Activated CD4-positive, alpha-beta T cell treated with anti-CD3 and anti-CD28 coated beads, Interleukin-2, amount 10 ng/mL, durations not matched to agents 24 days and 14 days (primary cell): ENCODE measurements at regions not wholly inside any gene's neighbourhood (a gene's known extent, or its start where the extent isn't known, plus 50 kb on each side); places are given as distances from the start of the nearest gene placed in this dataset.

Experiments used
- DNase-seq: peaks from one replicate; pipeline ENCODE4 v3.0.0; 2022
- H3K27ac Mint-ChIP-seq: one replicate; pipeline ENCODE4 v1.8.0; 2022; ENCODE audit warnings: mild to moderate bottlenecking, mixed read lengths
- H3K27me3 Mint-ChIP-seq: one replicate; pipeline ENCODE4 v1.8.0; 2022; ENCODE audit warnings: mixed read lengths
- H3K36me3 Mint-ChIP-seq: one replicate; pipeline ENCODE4 v1.8.0; 2022; ENCODE audit warnings: low read depth, mild to moderate bottlenecking, mixed read lengths
- H3K4me1 Mint-ChIP-seq: one replicate; pipeline ENCODE4 v1.8.0; 2021; ENCODE audit warnings: mixed read lengths
- H3K4me3 Mint-ChIP-seq: one replicate; pipeline ENCODE4 v1.8.0; 2022; ENCODE audit warnings: mild to moderate bottlenecking, moderate library complexity, mixed read lengths
- H3K9me3 Mint-ChIP-seq: one replicate; pipeline ENCODE4 v1.8.0; 2021; ENCODE audit warnings: mixed read lengths
- intact Hi-C: fragments of 100-400 bp; cut with micrococcal nuclease; formaldehyde crosslinking; loops from one replicate; pipeline ENCODE4 v1.15.1; 2023

DNA sequence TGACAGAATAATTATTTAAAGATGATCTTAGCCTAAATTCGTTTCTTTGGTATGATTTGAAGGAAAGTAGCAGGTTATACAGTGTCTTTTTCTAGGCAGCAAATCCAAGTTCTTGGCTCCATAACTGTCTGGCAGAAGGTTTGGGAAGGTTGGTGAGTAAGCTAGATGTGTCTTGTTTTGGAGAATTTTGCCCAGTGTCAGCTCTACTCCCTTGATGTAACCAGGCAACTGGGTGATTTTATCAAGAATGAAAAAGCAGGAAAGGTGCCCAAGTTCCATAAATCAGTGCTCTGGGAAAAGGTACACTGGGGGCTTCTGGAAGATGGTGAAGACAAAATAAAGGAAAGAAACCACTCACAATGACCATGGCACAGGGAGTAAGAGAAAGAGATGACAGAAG, 71.5 kb upstream of the USP47 start:
- H3K4me1 Mint-ChIP-seq: no peaks in the 10 kb centered on the region
- H3K9me3 Mint-ChIP-seq: no peaks in the 10 kb centered on the region
- no peak overlapping the region for H3K4me3 Mint-ChIP-seq
- H3K27me3 Mint-ChIP-seq: peaks cover 38% of the 10 kb centered on the region
- H3K27ac Mint-ChIP-seq: no peak overlapping the region
- intact Hi-C loops: no loop called here
- no peaks in the 10 kb centered on the region for H3K36me3 Mint-ChIP-seq
- no peak for DNase-seq

DNA sequence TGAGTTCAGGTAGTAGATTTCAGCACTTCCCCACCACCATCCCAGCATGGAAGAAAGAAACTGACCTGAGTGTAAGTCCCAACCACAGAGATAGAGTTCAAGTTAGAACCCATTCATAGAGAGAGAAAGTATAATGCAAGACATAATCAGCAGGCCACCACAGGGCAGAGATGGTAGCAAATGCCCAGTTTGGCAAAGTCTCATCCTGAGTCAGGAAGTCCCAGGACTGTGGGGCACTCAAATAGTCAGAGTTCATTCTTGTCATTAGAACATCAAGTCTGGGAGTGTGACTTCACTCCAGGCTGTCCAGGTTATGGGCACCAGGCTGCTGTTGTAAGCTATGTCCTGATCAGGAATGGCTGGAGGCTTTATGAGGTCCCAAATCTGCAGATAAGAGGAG, 72.0 kb upstream of the USP47 start:
- Mint-ChIP-seq H3K36me3 (no peaks in the 10 kb centered on the region), H3K27me3 (peaks cover 33% of the 10 kb centered on the region), H3K4me3 (no peak overlapping the region), H3K9me3 (no peaks in the 10 kb centered on the region), H3K27ac (no peak overlapping the region), H3K4me1 (no peaks in the 10 kb centered on the region)
- DNase-seq: no peak
- intact Hi-C loops: no loop called here

DNA sequence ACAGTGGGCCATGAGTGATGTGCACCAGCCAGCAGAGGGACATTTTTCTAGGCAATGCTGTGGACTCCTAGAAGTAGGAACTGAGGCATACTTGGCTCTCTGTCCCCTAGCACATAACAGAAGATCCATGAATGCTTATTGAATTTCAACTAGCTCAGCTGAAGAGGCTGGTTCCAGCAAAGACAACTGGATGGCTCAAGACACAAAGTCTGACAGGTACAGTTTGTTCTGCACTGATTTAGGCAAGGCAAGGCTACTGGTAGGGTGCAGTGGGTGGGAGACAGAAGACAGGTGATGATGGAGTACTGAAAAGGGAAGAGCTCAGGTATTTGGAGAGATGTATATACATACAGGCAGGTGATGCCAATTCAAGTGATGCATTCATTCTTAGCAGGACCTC, 72.4 kb upstream of the USP47 start:
- no peak overlapping the region for H3K4me3 Mint-ChIP-seq
- H3K27me3 Mint-ChIP-seq: peaks cover 32% of the 10 kb centered on the region

DNA sequence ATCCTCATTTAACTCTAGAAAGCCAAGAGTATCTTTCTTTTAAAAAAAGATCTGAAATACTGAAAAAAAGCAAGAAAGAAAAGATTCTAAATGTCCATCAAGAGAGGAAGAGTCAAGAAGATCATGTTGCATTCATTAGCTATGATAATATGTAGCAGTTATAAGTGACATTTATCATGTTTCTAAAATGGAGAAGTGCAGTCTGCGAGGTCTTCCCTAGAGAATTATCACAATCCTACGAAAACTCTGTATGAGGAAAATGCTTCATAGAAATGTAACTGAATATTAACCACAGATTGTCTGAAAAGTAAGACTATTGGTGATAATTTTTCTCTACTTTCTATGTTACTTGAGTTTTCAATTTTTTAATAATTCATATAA, 77.4 kb upstream of the USP47 start:
- Mint-ChIP-seq H3K4me3 (no peak overlapping the region), H3K36me3 (no peaks in the 10 kb centered on the region), H3K27me3 (peaks cover 22% of the 10 kb centered on the region), H3K27ac (no peak overlapping the region), H3K4me1 (no peaks in the 10 kb centered on the region), H3K9me3 (no peaks in the 10 kb centered on the region)
- intact Hi-C loops: no loop called here
- no peak for DNase-seq

More for the DNA sequence above, 72.4 kb upstream of the USP47 start:
- no peak overlapping the region for H3K27ac Mint-ChIP-seq
- no peaks in the 10 kb centered on the region for H3K4me1 Mint-ChIP-seq
- no peak for DNase-seq
- no peaks in the 10 kb centered on the region for H3K36me3 Mint-ChIP-seq
- intact Hi-C loops: no loop called here
- H3K9me3 Mint-ChIP-seq: no peaks in the 10 kb centered on the region

DNA sequence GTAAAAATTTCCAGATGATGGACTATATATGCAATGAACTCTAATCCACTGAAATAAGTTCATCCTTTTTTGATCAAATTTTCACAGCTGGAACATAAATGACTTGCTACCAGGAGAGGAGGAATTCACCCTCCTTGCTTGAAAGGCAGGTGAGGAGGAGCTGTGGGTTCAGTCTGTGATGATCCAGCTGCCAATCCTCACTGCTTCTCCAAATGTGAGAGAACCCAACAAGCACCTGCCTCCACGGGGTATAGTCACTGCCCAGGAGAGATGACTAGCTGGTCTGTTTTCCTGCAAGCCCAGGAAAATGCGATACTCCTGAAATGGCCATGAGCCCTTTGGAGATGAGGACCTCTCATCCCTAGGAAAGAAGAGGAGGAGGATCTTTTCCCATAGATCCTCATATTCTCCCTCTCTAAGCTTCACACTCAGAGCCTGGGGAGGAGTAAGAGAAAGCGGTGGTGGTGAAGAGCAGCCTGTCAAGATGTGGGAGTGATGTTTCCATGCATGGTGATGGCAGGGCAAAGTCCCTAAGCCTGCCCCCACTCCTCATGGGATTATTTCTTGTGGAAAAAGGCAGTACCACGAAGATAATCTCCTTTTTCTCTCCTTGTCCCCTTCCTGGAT, 77.9 kb upstream of the USP47 start:
- Mint-ChIP-seq H3K27ac (no peak overlapping the region), H3K4me3 (no peak overlapping the region), H3K36me3 (no peaks in the 10 kb centered on the region), H3K9me3 (no peaks in the 10 kb centered on the region), H3K27me3 (peaks cover 18% of the 10 kb centered on the region), H3K4me1 (no peaks in the 10 kb centered on the region)
- DNase-seq: no peak
- intact Hi-C loops: no loop called here

DNA sequence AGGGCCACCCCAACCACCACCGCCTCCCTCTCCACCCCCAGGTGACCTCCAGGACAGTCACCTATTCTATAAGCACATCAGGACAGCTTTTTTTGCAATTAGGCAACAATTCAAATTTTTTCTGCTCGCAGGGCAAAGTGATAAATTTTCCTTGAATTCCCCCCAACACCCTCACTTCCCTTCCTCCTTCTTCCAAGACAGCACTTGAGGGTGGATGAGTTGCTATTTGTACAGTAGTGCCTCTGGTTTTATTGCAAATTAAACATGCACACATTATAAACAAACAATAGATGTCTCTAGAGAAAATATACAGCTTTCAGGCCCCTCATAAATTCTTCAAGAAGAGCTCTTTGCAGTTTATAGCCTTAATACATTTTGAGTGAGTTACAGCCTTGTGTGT, 80.9 kb upstream of the USP47 start:
- H3K36me3 Mint-ChIP-seq: no peaks in the 10 kb centered on the region
- no peak overlapping the region for H3K27ac Mint-ChIP-seq
- peaks cover 12% of the 10 kb centered on the region for H3K27me3 Mint-ChIP-seq
- no peaks in the 10 kb centered on the region for H3K9me3 Mint-ChIP-seq
- H3K4me1 Mint-ChIP-seq: no peaks in the 10 kb centered on the region
- DNase-seq: no peak
- intact Hi-C loops: no loop called here
- H3K4me3 Mint-ChIP-seq: no peak overlapping the region

DNA sequence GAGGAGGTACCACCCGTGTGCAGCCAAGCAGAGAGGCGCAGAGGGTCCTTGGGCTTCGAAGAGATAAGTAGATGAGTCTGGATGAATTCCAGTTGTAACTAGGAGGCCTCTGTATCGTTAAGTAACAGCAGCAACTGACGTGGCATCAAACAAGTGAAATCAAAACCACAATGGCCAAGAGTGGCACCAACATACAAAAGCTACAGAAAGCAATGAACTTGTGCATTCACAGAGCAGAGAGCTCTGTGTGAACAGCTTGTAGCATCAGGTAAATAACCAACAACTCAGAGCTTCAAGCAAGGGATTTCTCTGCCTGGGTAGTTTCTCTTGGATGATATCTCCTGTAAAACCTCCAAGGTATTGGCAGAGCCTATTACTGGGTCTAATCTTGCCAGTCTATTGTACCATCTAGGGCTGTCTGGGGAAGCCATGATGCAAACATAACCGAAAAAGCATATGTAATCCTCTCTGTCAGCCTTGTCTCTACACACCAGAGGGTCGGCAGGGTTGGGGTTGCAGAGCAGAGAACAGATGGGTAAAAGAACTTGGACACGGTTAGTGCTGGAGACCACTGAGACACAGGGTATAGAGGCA, 83.1 kb upstream of the USP47 start:
- no peak overlapping the region for H3K4me3 Mint-ChIP-seq
- no peaks in the 10 kb centered on the region for H3K36me3 Mint-ChIP-seq
- no peak overlapping the region for H3K27ac Mint-ChIP-seq
- DNase-seq: no peak
- intact Hi-C loops: no loop called here
- no peaks in the 10 kb centered on the region for H3K4me1 Mint-ChIP-seq
- peaks cover 5% of the 10 kb centered on the region for H3K27me3 Mint-ChIP-seq
- H3K9me3 Mint-ChIP-seq: no peaks in the 10 kb centered on the region

DNA sequence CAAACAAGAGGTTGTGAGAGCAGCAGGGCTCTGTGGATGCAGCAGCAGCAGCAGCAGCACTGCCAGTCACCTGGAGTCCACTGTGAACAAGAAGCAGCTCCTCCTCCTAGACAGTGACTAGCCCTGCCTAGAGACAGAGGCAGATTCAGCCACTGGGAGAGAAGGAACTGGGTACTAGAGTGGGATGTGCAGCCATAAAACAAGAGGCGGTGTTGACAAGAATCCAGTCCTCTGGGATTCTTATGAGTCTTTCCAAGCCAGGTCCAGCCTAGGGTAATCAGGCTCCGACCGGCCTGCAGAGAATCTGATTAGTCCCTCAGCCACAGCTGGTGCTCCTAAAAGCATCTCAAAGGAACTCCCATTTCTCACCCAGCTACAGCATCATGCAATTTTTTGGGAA, 83.9 kb upstream of the USP47 start:
- Mint-ChIP-seq H3K27me3 (peaks cover 5% of the 10 kb centered on the region), H3K4me3 (no peak overlapping the region), H3K9me3 (no peaks in the 10 kb centered on the region), H3K4me1 (no peaks in the 10 kb centered on the region), H3K36me3 (no peaks in the 10 kb centered on the region), H3K27ac (no peak overlapping the region)
- DNase-seq: no peak
- intact Hi-C loops: no loop called here

DNA sequence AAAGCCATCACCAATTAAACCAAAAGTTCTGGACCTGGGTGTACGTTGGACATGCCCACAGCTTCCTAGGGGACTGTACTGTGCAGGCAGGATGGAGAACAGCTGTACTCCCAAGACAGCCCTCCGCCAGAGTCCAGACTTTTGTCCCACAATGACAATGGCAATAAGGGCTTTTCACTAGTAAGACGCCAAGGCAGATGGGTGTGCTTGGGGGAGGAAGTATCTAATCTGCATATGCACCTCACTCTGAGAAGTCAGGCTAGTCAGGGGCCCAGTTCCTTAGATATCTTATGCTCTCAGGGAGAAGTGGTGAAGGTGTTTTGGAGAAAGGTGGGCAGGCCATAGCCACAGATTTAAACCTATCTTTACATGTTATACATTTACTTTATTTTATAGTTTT, 85.1 kb upstream of the USP47 start:
- H3K9me3 Mint-ChIP-seq: no peaks in the 10 kb centered on the region
- intact Hi-C loops: no loop called here
- no peak overlapping the region for H3K27ac Mint-ChIP-seq
- H3K36me3 Mint-ChIP-seq: no peaks in the 10 kb centered on the region
- H3K4me3 Mint-ChIP-seq: no peak overlapping the region
- H3K27me3 Mint-ChIP-seq: peaks cover 2% of the 10 kb centered on the region
- H3K4me1 Mint-ChIP-seq: no peaks in the 10 kb centered on the region
- DNase-seq: no peak

DNA sequence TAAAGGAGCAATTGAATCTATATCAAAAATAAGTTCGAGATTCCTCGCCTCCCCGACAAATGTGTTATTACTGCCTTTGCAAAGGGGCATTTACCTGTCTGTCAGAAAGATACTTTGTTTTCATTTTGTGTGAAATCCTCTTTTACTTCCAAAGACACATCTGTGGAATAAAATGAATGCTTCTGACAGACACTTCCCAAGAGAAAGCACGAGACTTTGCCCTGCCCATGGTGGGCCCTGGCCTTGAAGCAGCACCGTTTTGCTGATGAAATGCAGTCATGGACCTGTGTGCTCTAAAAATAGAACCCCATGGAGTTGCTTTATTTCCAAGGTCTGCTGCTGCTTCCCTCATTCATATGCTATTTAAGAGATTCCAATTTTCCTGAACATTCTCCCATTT, 85.9 kb upstream of the USP47 start:
- Mint-ChIP-seq H3K4me3 (no peak overlapping the region), H3K4me1 (no peaks in the 10 kb centered on the region), H3K27ac (no peak overlapping the region), H3K9me3 (no peaks in the 10 kb centered on the region), H3K27me3 (peaks cover 2% of the 10 kb centered on the region), H3K36me3 (no peaks in the 10 kb centered on the region)
- intact Hi-C loops: no loop called here
- DNase-seq: no peak

DNA sequence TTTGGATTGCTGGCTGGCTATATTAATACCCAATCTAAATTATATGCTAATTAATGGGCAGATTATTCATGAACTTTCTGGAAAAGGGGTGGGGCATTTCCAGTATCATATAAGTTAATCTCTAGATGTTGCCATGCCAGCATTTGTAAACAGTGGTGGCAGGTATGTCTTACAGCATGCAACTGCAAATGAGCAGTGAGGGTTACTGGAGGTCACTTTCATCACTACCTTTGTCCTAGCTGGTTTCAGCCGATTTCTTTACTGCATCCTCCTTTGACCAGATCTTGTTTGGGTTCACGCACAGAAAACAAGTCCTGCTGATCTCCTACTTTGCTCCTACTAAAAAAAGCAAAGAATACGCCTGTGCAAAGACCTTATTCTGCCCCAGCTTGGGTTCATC, 89.1 kb upstream of the USP47 start:
- DNase-seq: no peak
- Mint-ChIP-seq H3K27ac (no peak overlapping the region), H3K9me3 (no peaks in the 10 kb centered on the region), H3K4me3 (no peak overlapping the region), H3K36me3 (no peaks in the 10 kb centered on the region), H3K27me3 (peaks cover 6% of the 10 kb centered on the region), H3K4me1 (no peaks in the 10 kb centered on the region)
- intact Hi-C loops: no loop called here

DNA sequence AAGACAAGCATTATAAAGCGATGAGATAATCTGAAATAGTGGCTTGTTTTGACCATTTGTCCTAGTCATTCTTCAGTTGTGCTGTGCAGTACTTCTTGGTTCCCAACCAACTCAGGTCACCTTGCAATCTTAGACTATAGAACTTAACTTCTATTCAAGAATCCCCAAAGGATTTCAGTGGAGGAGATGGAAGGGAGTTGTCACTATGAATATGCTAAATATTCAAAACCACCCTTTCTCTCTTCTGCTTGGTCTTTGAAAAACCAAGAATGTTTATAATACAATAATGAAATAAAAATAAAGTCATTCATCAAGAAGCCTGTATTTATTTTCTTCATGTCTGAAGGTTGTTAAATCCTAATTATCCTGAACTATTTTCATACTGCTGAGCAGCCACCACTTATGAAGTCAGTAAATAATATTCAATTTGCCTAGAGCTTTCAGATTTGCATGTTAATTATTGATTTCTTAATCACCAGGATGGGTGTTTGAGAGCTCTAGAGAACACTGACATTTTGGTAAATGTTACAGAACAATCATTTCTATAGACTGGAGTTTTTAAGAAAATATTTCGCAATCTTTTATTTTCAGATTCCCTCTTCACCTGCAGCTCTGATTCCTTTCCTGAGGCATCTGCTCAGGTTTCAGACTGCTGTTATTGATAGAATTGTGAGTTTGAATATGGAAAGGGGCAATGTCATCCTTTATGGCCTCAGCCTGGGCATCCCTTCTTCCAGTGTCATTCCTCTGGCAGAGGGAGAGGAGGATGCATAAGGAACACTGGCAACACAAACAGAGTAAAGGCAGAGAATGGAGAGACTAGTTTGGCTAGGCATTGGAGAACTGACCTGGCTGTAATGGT, 91.5 kb upstream of the USP47 start:
- Mint-ChIP-seq H3K4me3 (no peak overlapping the region), H3K36me3 (no peaks in the 10 kb centered on the region), H3K27me3 (peaks cover 15% of the 10 kb centered on the region), H3K27ac (no peak overlapping the region), H3K4me1 (no peaks in the 10 kb centered on the region), H3K9me3 (no peaks in the 10 kb centered on the region)
- intact Hi-C loops: no loop called here
- no peak for DNase-seq

DNA sequence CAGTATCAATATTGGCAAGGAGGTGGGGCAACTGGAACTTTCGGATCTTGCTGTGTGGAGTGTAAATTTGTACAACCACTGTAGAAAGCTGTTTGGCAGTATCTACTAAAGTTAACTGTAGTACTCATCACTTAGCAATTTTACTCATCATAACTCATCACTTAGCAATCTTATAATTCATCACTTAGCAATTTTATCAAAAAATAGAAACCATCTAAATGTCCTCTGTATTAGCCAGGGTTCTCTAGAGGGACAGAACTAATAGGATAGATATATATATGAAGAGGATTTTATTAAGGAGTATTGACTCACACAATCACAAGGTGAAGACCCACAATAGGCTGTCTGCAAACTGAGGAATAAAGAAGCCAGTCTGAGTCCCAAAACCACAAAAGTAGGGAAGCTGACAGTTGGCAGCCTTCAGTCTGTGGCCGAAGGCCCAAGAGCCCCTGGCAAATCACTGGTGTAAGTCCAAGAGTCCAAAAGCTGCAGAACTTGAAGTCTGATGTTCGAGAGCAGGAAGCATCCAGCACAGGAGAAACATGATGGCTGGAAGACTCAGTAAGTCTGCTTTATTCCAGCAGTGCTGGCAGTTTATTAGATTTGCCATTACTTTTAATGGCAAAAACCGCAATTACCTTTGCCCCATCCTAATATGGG, 92.9 kb upstream of the USP47 start:
- intact Hi-C loops: no loop called here
- Mint-ChIP-seq H3K4me3 (no peak overlapping the region), H3K27ac (no peak overlapping the region), H3K27me3 (peaks cover 17% of the 10 kb centered on the region), H3K9me3 (no peaks in the 10 kb centered on the region), H3K36me3 (no peaks in the 10 kb centered on the region), H3K4me1 (no peaks in the 10 kb centered on the region)
- no peak for DNase-seq

DNA sequence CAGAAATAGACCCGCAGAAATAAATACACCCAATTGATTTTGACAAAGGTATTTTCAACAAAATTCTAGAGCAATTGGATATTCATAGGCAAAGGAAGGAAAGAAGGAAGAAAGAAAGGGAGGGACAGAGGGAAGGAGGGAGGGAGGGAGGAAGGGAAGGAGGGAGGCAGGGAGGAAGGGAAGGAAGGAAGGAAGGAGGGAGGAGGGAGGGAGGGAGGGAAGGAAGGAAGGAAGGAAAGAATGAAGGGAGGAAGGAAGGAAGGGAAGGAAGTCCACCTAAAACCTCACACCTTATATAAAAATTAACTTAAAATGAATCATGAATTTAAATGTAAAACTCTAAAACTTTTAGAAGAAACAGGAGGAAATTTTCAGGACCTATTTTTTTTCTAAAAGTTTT, 94.2 kb upstream of the USP47 start:
- no peaks in the 10 kb centered on the region for H3K36me3 Mint-ChIP-seq
- H3K27me3 Mint-ChIP-seq: peaks cover 18% of the 10 kb centered on the region
- intact Hi-C loops: no loop called here
- H3K4me3 Mint-ChIP-seq: no peak overlapping the region
- no peaks in the 10 kb centered on the region for H3K9me3 Mint-ChIP-seq
- no peak for DNase-seq
- no peaks in the 10 kb centered on the region for H3K4me1 Mint-ChIP-seq
- H3K27ac Mint-ChIP-seq: no peak overlapping the region
